CD8-positive, alpha-beta memory T cell (primary cell): ENCODE measurements at regions not wholly inside any gene's neighbourhood (a gene's known extent, or its start where the extent isn't known, plus 50 kb on each side); places are given as distances from the start of the nearest gene placed in this dataset.

Experiments used
- CTCF ChIA-PET: fragments of 350-600 bp; sonication (Branson Sonifier 250); formaldehyde crosslinking; loops from one replicate; lab custom pipeline; 2021; ENCODE audit warnings: antibody characterized with exemption; lab: Charles Lee
- POLR2A ChIA-PET: fragments of 350-600 bp; sonication (Branson Sonifier 250); formaldehyde crosslinking; loops from one replicate; lab custom pipeline; 2021; ENCODE audit warnings: antibody characterized with exemption; lab: Charles Lee
- DNase-seq, 5 donors: peaks; one replicate each; pipeline versions ENCODE4 v3.0.0 to v3.0.0-alpha.2; 2020 to 2022; ENCODE audit warnings: mixed read lengths in 1 of 5
- H3K27ac ChIP-seq: one replicate; pipeline ENCODE4 v1.7.0; 2013; ENCODE audit warnings: low read depth, mild to moderate bottlenecking, low read length, moderate library complexity
- H3K27me3 ChIP-seq: 2 replicates; pipeline ENCODE4 v1.7.0; 2013; ENCODE audit warnings: low read length, mild to moderate bottlenecking; ENCODE audit not compliant: insufficient read depth, poor library complexity, severe bottlenecking
- H3K36me3 ChIP-seq: 2 replicates; pipeline ENCODE4 v1.7.0; 2013; ENCODE audit warnings: mild to moderate bottlenecking, low read length, moderate library complexity; ENCODE audit not compliant: insufficient read depth
- H3K4me1 ChIP-seq: 2 replicates; pipeline ENCODE4 v1.7.0; 2013; ENCODE audit warnings: mild to moderate bottlenecking, low read length, moderate library complexity; ENCODE audit not compliant: insufficient read depth
- H3K4me3 ChIP-seq: 2 replicates; pipeline ENCODE4 v1.7.0; 2013; ENCODE audit warnings: mild to moderate bottlenecking, low read length
- H3K9me3 ChIP-seq: 2 replicates; pipeline ENCODE4 v1.7.0; 2013; ENCODE audit warnings: mild to moderate bottlenecking, low read length
- H3K27ac Mint-ChIP-seq, 8 donors: one replicate each; pipeline ENCODE4 v1.8.0; 2020 to 2021; ENCODE audit warnings: mixed read lengths in 8 of 8, mild to moderate bottlenecking in 6 of 8, inconsistent platforms in 3 of 8, moderate library complexity in 3 of 8
- H3K27me3 Mint-ChIP-seq, 2 donors: one replicate each; pipeline ENCODE4 v1.8.0; 2020 to 2021; ENCODE audit warnings: mixed read lengths in 2 of 2, mild to moderate bottlenecking in 1 of 2, moderate library complexity in 1 of 2
- H3K36me3 Mint-ChIP-seq, 3 donors: one replicate each; pipeline ENCODE4 v1.8.0; 2020 to 2021; ENCODE audit warnings: mixed read lengths in 3 of 3, inconsistent platforms in 1 of 3, mild to moderate bottlenecking in 1 of 3
- H3K4me1 Mint-ChIP-seq, 3 donors: one replicate each; pipeline ENCODE4 v1.8.0; 2020 to 2021; ENCODE audit warnings: mixed read lengths in 3 of 3, inconsistent platforms in 1 of 3, mild to moderate bottlenecking in 1 of 3
- H3K4me3 Mint-ChIP-seq, 7 donors: one replicate each; pipeline ENCODE4 v1.8.0; 2020 to 2021; ENCODE audit warnings: mixed read lengths in 7 of 7, mild to moderate bottlenecking in 6 of 7, moderate library complexity in 4 of 7, inconsistent platforms in 2 of 7
- H3K9me3 Mint-ChIP-seq, 5 donors: one replicate each; pipeline ENCODE4 v1.8.0; 2020 to 2022; ENCODE audit warnings: mixed read lengths in 5 of 5, mild to moderate bottlenecking in 3 of 5, moderate library complexity in 2 of 5, inconsistent platforms in 1 of 5

DNA sequence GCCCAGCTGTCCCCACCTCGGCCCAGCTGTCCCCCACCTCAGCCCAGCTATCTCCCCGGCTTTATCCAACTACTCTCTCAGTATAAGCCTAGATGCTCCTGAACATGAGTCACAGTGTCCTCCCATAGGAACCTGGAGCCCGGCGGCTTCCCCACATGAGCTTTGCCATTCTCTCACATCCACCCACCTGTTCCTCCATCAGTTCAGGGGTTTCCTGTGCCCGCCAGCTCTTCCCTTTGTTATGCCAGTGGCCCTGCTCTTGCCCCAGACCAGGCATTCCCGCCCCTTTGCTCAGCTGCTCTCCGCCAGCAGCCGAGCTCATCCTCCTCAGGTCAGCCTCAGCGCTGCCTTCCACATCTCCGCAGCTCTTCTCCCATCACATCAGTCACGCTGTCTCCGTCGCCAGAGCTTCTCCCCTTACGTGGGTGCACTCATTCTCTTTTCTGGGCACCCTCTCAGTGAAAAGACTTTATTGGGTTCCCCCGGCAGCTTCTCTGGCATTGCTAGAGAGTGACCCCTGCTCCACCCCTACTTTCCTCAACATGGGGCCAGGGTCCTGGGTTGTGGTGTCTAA is 89.5 kb upstream of the CSF3R start:
- H3K4me1 Mint-ChIP-seq: no peaks in the 10 kb centered on the region
- no peaks in the 10 kb centered on the region for H3K36me3 ChIP-seq
- POLR2A ChIA-PET: no interaction called here
- DNase-seq: no peak
- H3K9me3 Mint-ChIP-seq: no peaks in the 10 kb centered on the region
- H3K4me1 ChIP-seq: no peaks in the 10 kb centered on the region
- H3K27ac ChIP-seq: no peak overlapping the region
- H3K27me3 ChIP-seq: no peaks in the 10 kb centered on the region
- no peak overlapping the region for H3K4me3 Mint-ChIP-seq
- H3K4me3 ChIP-seq: no peak overlapping the region
- H3K9me3 ChIP-seq: no peaks in the 10 kb centered on the region
- H3K36me3 Mint-ChIP-seq: no peaks in the 10 kb centered on the region
- H3K27me3 Mint-ChIP-seq: peaks cover 22 to 41% of the 10 kb centered on the region in 2 donors
- CTCF ChIA-PET: interaction anchor here (1.2 kb wide), 1 partner anchor 11 kb away, joined by 4 read pairs; no protein-coding TSS in a partner anchor
- peak overlapping the region in 2 of 8 donors; percentile 39 to 87 for H3K27ac Mint-ChIP-seq

GRCh38 chr1:36571106-36571505 is 88.4 kb upstream of the CSF3R start:
- DNase-seq: no peak
- H3K36me3 Mint-ChIP-seq: no peaks in the 10 kb centered on the region
- Histone ChIP-seq H3K27ac (no peak overlapping the region), H3K4me3 (no peak overlapping the region), H3K9me3 (no peaks in the 10 kb centered on the region), H3K4me1 (no peaks in the 10 kb centered on the region), H3K36me3 (no peaks in the 10 kb centered on the region), H3K27me3 (no peaks in the 10 kb centered on the region)
- no peak overlapping the region for H3K27ac Mint-ChIP-seq
- no peaks in the 10 kb centered on the region for H3K9me3 Mint-ChIP-seq
- POLR2A ChIA-PET: no interaction called here
- H3K4me3 Mint-ChIP-seq: no peak overlapping the region
- CTCF ChIA-PET: interaction anchor here (1.2 kb wide), 1 partner anchor 12 kb away, joined by 4 read pairs; no protein-coding TSS in a partner anchor
- H3K27me3 Mint-ChIP-seq: peaks cover 22 to 45% of the 10 kb centered on the region in 2 donors
- H3K4me1 Mint-ChIP-seq: no peaks in the 10 kb centered on the region

DNA sequence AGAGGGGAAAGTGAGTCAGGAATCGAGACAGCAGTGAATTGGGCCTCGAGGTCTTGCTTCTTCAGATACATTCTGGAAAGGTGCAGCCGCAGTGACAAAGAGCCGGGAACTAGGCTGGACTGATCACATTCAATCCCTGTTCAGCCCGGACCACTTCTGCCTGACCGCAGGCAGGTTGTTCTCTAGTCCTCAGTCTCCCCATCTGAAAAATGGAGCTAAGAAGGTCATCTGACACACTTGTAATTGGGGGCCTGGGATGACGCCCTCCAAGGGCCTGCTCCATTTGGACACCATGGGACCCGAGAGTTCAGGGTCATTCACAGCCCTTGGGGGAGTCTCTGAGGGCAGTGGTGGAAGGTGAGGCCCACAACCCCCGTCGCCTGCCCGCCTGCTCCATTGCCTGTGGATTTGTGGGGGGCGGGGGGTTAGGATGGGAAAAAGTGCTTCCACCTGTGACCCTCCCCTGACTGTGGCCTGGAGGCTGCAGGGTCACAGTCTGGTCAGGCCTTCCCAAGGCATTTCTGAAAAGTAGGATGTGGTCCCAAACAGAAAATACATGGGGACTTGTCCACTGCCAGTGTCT is 87.9 kb upstream of the CSF3R start:
- ChIA-PET CTCF (no interaction called here), POLR2A (no interaction called here)
- Histone ChIP-seq H3K4me3 (no peak overlapping the region), H3K27me3 (no peaks in the 10 kb centered on the region), H3K4me1 (no peaks in the 10 kb centered on the region), H3K9me3 (no peaks in the 10 kb centered on the region), H3K27ac (no peak overlapping the region), H3K36me3 (no peaks in the 10 kb centered on the region)
- no peak overlapping the region for H3K27ac Mint-ChIP-seq
- no peaks in the 10 kb centered on the region for H3K4me1 Mint-ChIP-seq
- no peaks in the 10 kb centered on the region for H3K9me3 Mint-ChIP-seq
- DNase-seq: no peak
- no peaks in the 10 kb centered on the region for H3K36me3 Mint-ChIP-seq
- H3K4me3 Mint-ChIP-seq: no peak overlapping the region
- H3K27me3 Mint-ChIP-seq: peaks cover 19 to 45% of the 10 kb centered on the region in 2 donors

- Histone ChIP-seq H3K4me3 (no peak overlapping the region), H3K27ac (no peak overlapping the region), H3K4me1 (no peaks in the 10 kb centered on the region), H3K36me3 (no peaks in the 10 kb centered on the region), H3K9me3 (no peaks in the 10 kb centered on the region), H3K27me3 (no peaks in the 10 kb centered on the region)
- no peaks in the 10 kb centered on the region for H3K4me1 Mint-ChIP-seq
- POLR2A ChIA-PET: no interaction called here
- H3K9me3 Mint-ChIP-seq: no peaks in the 10 kb centered on the region
- H3K27ac Mint-ChIP-seq: no peak overlapping the region
- DNase-seq: no peak
- peaks cover 18 to 40% of the 10 kb centered on the region in 2 donors for H3K27me3 Mint-ChIP-seq
- no peak overlapping the region for H3K4me3 Mint-ChIP-seq
- no peaks in the 10 kb centered on the region for H3K36me3 Mint-ChIP-seq
- CTCF ChIA-PET: no interaction called here
Observed at GRCh38 chr1:36570006-36570405, 87.3 kb upstream of the CSF3R start.

DNA sequence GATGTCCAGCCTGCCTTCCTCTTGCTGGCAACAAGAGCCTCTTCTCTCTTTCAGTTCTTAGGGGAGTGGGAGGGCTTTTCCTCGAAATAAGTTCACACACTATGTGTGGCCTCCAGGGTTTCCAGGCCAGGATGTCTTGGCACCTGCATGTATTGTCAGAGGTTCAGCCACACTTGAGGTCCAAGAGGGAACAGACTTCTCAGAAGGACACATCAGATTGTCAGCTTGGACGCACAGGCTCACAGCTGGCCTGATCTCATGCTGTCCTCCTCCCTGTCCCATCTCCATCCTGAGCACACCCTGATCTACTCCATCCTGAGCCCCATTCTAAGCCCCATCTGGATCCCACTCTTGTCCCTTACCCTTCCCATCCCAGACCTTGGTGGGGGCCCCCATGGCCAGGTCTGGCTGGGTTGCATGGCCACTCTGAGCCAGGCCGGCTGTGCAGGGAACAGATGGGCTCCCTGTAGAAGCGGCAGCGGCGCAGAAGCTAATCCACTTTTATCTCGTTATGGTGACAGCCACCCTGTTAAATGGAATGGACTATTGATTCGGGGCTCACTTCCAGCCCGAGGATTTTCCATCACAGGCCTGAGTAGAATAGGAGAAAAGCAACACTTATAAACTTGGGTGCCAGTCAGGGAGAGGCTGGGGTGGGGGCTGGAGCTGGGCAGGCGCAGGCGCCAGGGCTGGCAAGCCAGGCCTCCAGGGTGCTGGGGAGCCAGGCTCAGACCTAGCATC is 85.1 kb upstream of the CSF3R start:
- ChIA-PET CTCF (no interaction called here), POLR2A (no interaction called here)
- Mint-ChIP-seq H3K4me1 (no peaks in the 10 kb centered on the region), H3K9me3 (no peaks in the 10 kb centered on the region), H3K27ac (no peak overlapping the region), H3K4me3 (no peak overlapping the region), H3K27me3 (peaks cover 7 to 21% of the 10 kb centered on the region in 2 donors), H3K36me3 (no peaks in the 10 kb centered on the region)
- H3K4me1 ChIP-seq: no peaks in the 10 kb centered on the region
- H3K27me3 ChIP-seq: no peaks in the 10 kb centered on the region
- no peaks in the 10 kb centered on the region for H3K36me3 ChIP-seq
- H3K27ac ChIP-seq: no peak overlapping the region
- no peak overlapping the region for H3K4me3 ChIP-seq
- no peaks in the 10 kb centered on the region for H3K9me3 ChIP-seq
- DNase-seq: no peak

- no peaks in the 10 kb centered on the region for H3K9me3 ChIP-seq
- H3K9me3 Mint-ChIP-seq: no peaks in the 10 kb centered on the region
- H3K4me3 Mint-ChIP-seq: no peak overlapping the region
- no peaks in the 10 kb centered on the region for H3K4me1 Mint-ChIP-seq
- no peak overlapping the region for H3K27ac ChIP-seq
- ChIA-PET POLR2A (interaction anchor here (0.6 kb wide), 1 partner anchor 12 kb away, joined by 12 read pairs; no protein-coding TSS in a partner anchor), CTCF (interaction anchor here (1.6 kb wide), 1 partner anchor 11 kb away, joined by 5 read pairs; no protein-coding TSS in a partner anchor)
- DNase-seq: no peak
- no peak overlapping the region for H3K4me3 ChIP-seq
- no peak overlapping the region for H3K27ac Mint-ChIP-seq
- H3K27me3 Mint-ChIP-seq: peaks cover 0 to 13% of the 10 kb centered on the region in 2 donors
- H3K36me3 Mint-ChIP-seq: no peaks in the 10 kb centered on the region
- no peaks in the 10 kb centered on the region for H3K36me3 ChIP-seq
- no peaks in the 10 kb centered on the region for H3K27me3 ChIP-seq
- H3K4me1 ChIP-seq: no peaks in the 10 kb centered on the region
Observed at GRCh38 chr1:36565576-36566501, 83.1 kb upstream of the CSF3R start.

DNA sequence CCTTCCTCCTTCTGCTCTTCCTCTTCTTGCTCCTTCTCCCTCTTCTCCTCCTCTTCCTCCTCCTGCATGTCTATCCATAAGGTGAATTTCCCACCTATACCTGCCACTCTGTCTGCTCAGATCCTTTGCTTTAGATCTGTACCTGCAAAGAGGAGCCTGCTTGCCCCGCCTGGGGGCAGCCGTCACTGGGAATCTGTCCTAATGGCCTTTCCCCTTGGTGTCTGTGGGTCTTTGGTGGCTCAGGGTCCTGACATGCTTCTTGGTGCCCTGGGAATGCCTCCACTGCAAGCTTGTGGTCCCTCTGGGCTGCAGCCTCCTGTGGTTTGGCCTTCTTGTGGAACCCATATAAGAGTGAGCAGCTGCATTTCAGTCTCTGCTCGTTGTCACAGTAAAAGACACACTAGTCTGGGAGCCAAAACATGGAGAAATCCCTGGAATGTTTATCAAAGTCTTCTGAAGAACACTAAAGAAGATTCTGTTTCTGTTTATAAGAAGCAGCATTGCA is 79.5 kb upstream of the CSF3R start:
- H3K27me3 ChIP-seq: no peaks in the 10 kb centered on the region
- no peaks in the 10 kb centered on the region for H3K9me3 ChIP-seq
- Mint-ChIP-seq H3K27me3 (peaks cover 1 to 16% of the 10 kb centered on the region in 2 donors), H3K36me3 (no peaks in the 10 kb centered on the region), H3K27ac (peak overlapping the region in 1 of 8 donors; percentile 93), H3K9me3 (no peaks in the 10 kb centered on the region), H3K4me3 (peak overlapping the region in 1 of 7 donors; percentile 57), H3K4me1 (no peaks in the 10 kb centered on the region)
- H3K36me3 ChIP-seq: no peaks in the 10 kb centered on the region
- no peak overlapping the region for H3K27ac ChIP-seq
- H3K4me3 ChIP-seq: no peak overlapping the region
- no peaks in the 10 kb centered on the region for H3K4me1 ChIP-seq
- ChIA-PET POLR2A (no interaction called here), CTCF (no interaction called here)
- DNase-seq: no peak
